Neuronal stem cell (in vitro differentiated cells): ENCODE measurements at regions not wholly inside any gene's neighbourhood (a gene's known extent, or its start where the extent isn't known, plus 50 kb on each side); places are given as distances from the start of the nearest gene placed in this dataset.
A peak's percentile ranks its signal among the peaks of the same experiment; 100 is the strongest.

ENCODE experiments used
- DNase-seq: peaks from one replicate; pipeline ENCODE4 v3.0.0-alpha.2; 2013; ENCODE audit warnings: low spot score
- H2AFZ ChIP-seq: one replicate; pipeline ENCODE4 v1.6.1; 2013; ENCODE audit warnings: mild to moderate bottlenecking, low read length, inconsistent platforms
- H2AK5ac ChIP-seq: 2 replicates; pipeline ENCODE4 v1.6.1; 2013; ENCODE audit warnings: low read depth, mild to moderate bottlenecking, inconsistent platforms, low read length, moderate library complexity, mixed read lengths
- H2BK120ac ChIP-seq: 2 replicates; pipeline ENCODE4 v1.6.1; 2013; ENCODE audit warnings: low read depth, mild to moderate bottlenecking, inconsistent platforms, low read length, moderate library complexity, mixed read lengths
- H2BK12ac ChIP-seq: one replicate; pipeline ENCODE4 v1.6.1; 2013; ENCODE audit warnings: low read length, inconsistent platforms
- H2BK15ac ChIP-seq: 2 replicates; pipeline ENCODE4 v1.6.1; 2013; ENCODE audit warnings: mild to moderate bottlenecking, low read length, inconsistent platforms, mixed read lengths
- H2BK5ac ChIP-seq: one replicate; pipeline ENCODE4 v1.6.1; 2013; ENCODE audit warnings: inconsistent platforms, mild to moderate bottlenecking, low read length, moderate library complexity
- H3K14ac ChIP-seq: one replicate; pipeline ENCODE4 v1.6.1; 2013; ENCODE audit warnings: low read length, inconsistent platforms
- H3K18ac ChIP-seq: 2 replicates; pipeline ENCODE4 v1.6.1; 2013; ENCODE audit warnings: low read length, inconsistent platforms
- H3K23ac ChIP-seq: 2 replicates; pipeline ENCODE4 v1.6.1; 2013; ENCODE audit warnings: low read depth, mild to moderate bottlenecking, mixed read lengths, low read length, inconsistent platforms; ENCODE audit not compliant: poor library complexity
- H3K27ac ChIP-seq: replicated peaks from 3 replicates; pipeline ENCODE4 v1.5.1; 2013; ENCODE audit warnings: low read length, inconsistent platforms
- H3K27me3 ChIP-seq, 3 experiments: 2 replicates each; pipeline ENCODE4 v1.6.1; 2013; ENCODE audit warnings: low read length in 3 of 3, mild to moderate bottlenecking in 2 of 3, inconsistent platforms in 1 of 3, low read depth in 1 of 3, mixed read lengths in 1 of 3, moderate library complexity in 1 of 3; ENCODE audit not compliant: control insufficient read depth in 3 of 3, insufficient read depth in 3 of 3
- H3K36me3 ChIP-seq, 2 donors: replicated peaks in 1 of 2; 2 replicates each; pipeline ENCODE4 v1.6.1; 2013; ENCODE audit warnings: low read length in 2 of 2; ENCODE audit not compliant: control insufficient read depth in 2 of 2, insufficient read depth in 2 of 2
- H3K4ac ChIP-seq: 2 replicates; pipeline ENCODE4 v1.6.1; 2013; ENCODE audit warnings: inconsistent platforms, mild to moderate bottlenecking, low read length, moderate library complexity
- H3K4me1 ChIP-seq, 2 donors: 1 replicate in 1 of 2; 2 replicates in 1 of 2; pipeline ENCODE4 v1.6.1; 2013; ENCODE audit warnings: low read length in 2 of 2, low read depth in 1 of 2; ENCODE audit not compliant: control insufficient read depth in 2 of 2, insufficient read depth in 1 of 2
- H3K4me2 ChIP-seq: one replicate; pipeline ENCODE4 v1.6.1; 2013; ENCODE audit warnings: mild to moderate bottlenecking, low read length, inconsistent platforms; ENCODE audit not compliant: insufficient read depth, poor library complexity, severe bottlenecking
- H3K4me3 ChIP-seq, 2 donors: 2 replicates each; pipeline ENCODE4 v1.5.1; 2013; ENCODE audit warnings: low read length in 2 of 2, mild to moderate bottlenecking in 2 of 2, inconsistent platforms in 1 of 2, moderate library complexity in 1 of 2
- H3K79me1 ChIP-seq: one replicate; pipeline ENCODE4 v1.6.1; 2013; ENCODE audit warnings: low read depth, mild to moderate bottlenecking, inconsistent platforms, low read length, moderate library complexity
- H3K9ac ChIP-seq: one replicate; pipeline ENCODE4 v1.6.1; 2013; ENCODE audit warnings: mild to moderate bottlenecking, low read depth, low read length, inconsistent platforms; ENCODE audit not compliant: poor library complexity
- H3K9me3 ChIP-seq, 2 donors: replicated peaks in 1 of 2; 2 replicates each; pipeline versions ENCODE3 to v1.6.1; 2013; ENCODE audit warnings: low read length in 2 of 2, mild to moderate bottlenecking in 2 of 2, inconsistent platforms in 1 of 2, low read depth in 1 of 2, mixed read lengths in 1 of 2, moderate library complexity in 1 of 2; ENCODE audit not compliant: control insufficient read depth in 2 of 2, insufficient read depth in 1 of 2
- H4K8ac ChIP-seq: one replicate; pipeline ENCODE4 v1.6.1; 2013; ENCODE audit warnings: low read depth, mild to moderate bottlenecking, inconsistent platforms, low read length, moderate library complexity
- H4K91ac ChIP-seq: one replicate; pipeline ENCODE4 v1.6.1; 2013; ENCODE audit warnings: low read length, low read depth, mild to moderate bottlenecking, inconsistent platforms; ENCODE audit not compliant: poor library complexity
- WGBS, 2 donors: extraction: QIAGEN DNeasy Blood & Tissue Kit; methylation state at CpG; one replicate each; pipeline ENCODE4 v1.1.7; 2013; ENCODE audit warnings: missing lambda C conversion rate in 2 of 2, mixed read lengths in 1 of 2; ENCODE audit not compliant: insufficient read length in 2 of 2, insufficient replicate concordance in 1 of 2; ENCODE audit errors: extremely low coverage in 2 of 2; 5-methylcytosine and 5-hydroxymethylcytosine counted together

- Histone ChIP-seq H2BK120ac (no peak overlapping the region), H3K27me3 (no peaks in the 10 kb centered on the region), H2AFZ (no peak overlapping the region), H4K8ac (no peak overlapping the region), H3K14ac (no peak overlapping the region), H3K18ac (no peak overlapping the region), H3K4ac (no peak overlapping the region), H2BK15ac (no peak overlapping the region), H4K91ac (no peak overlapping the region), H3K79me1 (no peaks in the 10 kb centered on the region), H3K4me2 (no peak overlapping the region), H3K36me3 (no peaks in the 10 kb centered on the region), H3K23ac (no peak overlapping the region), H3K27ac (no peak overlapping the region), H2AK5ac (no peak overlapping the region), H2BK5ac (no peak overlapping the region), H3K9ac (no peak overlapping the region), H3K4me3 (no peak overlapping the region), H3K9me3 (no peaks in the 10 kb centered on the region), H3K4me1 (no peaks in the 10 kb centered on the region), H2BK12ac (no peak overlapping the region)
- no peak for DNase-seq
- WGBS, 2 donors, result no CpG with 5 or more reads among the region's 2 CpGs
Measured at GRCh38 chr18:30298769-30299168, 743.8 kb downstream of the DSC3 start.

DNA sequence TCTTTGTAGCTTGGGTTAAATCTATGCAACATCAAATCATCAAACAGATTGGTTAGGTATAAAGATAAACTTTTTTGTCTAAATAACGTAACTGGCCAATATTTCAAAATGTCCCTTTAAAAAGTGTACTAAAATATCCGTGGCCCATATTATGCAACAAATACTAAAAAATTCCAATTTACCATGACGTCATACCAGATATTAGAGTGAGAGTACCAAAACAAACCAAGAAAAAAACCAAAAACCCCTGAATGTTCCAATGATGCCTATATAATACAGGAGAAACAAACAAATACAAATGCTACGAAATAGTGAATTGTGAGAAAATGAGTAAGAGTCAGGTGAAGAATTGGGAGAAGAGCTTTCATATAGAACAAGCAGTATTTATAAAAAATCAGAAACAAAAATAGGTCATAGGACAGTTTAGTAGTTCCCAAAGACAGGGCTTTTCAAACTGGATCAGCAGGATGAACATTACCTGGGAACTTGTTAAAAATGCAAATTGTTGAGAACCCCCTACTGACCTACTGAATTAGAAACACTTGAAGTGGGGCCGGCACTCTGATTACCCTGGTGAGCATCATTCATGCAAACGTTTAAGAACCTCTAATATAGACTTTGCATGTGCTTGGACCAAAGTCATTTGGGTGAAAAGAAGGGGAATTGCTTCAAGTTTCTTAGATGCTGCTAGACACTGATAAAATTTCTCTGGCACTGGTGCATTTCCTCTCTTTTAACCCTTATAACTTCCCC is 753.7 kb downstream of the DSC3 start:
- no peaks in the 10 kb centered on the region for H3K79me1 ChIP-seq
- H4K8ac ChIP-seq, result no peak overlapping the region
- H3K4me2 ChIP-seq, result no peak overlapping the region
- no peak overlapping the region for H2BK120ac ChIP-seq
- no peak overlapping the region for H3K18ac ChIP-seq
- H4K91ac ChIP-seq, result no peak overlapping the region
- H3K23ac ChIP-seq, result no peak overlapping the region
- H2BK15ac ChIP-seq, result no peak overlapping the region
- no peak overlapping the region for H3K14ac ChIP-seq
- no peaks in the 10 kb centered on the region for H3K9me3 ChIP-seq
- H3K27ac ChIP-seq, result no peak overlapping the region
- no peak overlapping the region for H2AK5ac ChIP-seq
- no peak overlapping the region for H2AFZ ChIP-seq
- no peak overlapping the region for H3K4ac ChIP-seq
- WGBS, 2 donors, result no CpG with 5 or more reads among the region's 6 CpGs
- H3K27me3 ChIP-seq, result no peaks in the 10 kb centered on the region
- H3K4me3 ChIP-seq, result no peak overlapping the region
- no peak for DNase-seq
- no peaks in the 10 kb centered on the region for H3K36me3 ChIP-seq
- no peak overlapping the region for H3K9ac ChIP-seq
- H2BK5ac ChIP-seq, result no peak overlapping the region
- H2BK12ac ChIP-seq, result no peak overlapping the region
- no peaks in the 10 kb centered on the region for H3K4me1 ChIP-seq

GRCh38 chr18:30280861-30281470 is 761.6 kb downstream of the DSC3 start:
- Histone ChIP-seq H3K4me3 (no peak overlapping the region), H2BK12ac (no peak overlapping the region), H3K9me3 (no peaks in the 10 kb centered on the region), H3K23ac (no peak overlapping the region), H3K27ac (no peak overlapping the region), H2AFZ (no peak overlapping the region), H2BK120ac (no peak overlapping the region), H3K9ac (no peak overlapping the region), H3K14ac (no peak overlapping the region), H3K79me1 (no peaks in the 10 kb centered on the region), H4K8ac (no peak overlapping the region), H2BK5ac (no peak overlapping the region), H2AK5ac (no peak overlapping the region), H2BK15ac (no peak overlapping the region), H4K91ac (no peak overlapping the region), H3K27me3 (no peaks in the 10 kb centered on the region), H3K18ac (no peak overlapping the region), H3K4ac (no peak overlapping the region), H3K36me3 (no peaks in the 10 kb centered on the region), H3K4me1 (no peaks in the 10 kb centered on the region), H3K4me2 (no peak overlapping the region)
- no CpG with 5 or more reads among the region's 5 CpGs for WGBS, 2 donors
- DNase-seq, result peak; percentile 50

DNA sequence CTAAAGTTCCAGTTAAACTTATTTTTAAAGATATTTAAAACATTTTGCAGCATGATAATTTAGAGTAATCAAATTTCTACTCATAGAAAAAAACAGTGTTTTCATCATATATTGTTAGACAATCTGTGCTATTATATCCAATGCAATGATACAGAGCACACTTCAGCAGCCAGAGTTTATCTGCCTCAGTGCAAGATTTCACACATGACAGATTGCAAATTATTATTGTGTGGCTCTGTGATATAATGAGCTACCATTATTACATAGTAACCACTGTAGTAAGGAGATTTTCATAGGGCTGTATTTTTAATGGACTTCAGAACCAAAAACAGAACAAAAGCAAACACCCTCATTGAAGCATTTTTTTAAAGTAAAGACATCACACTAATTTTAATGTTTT is 762.4 kb downstream of the DSC3 start:
- Histone ChIP-seq H2BK120ac (no peak overlapping the region), H4K8ac (no peak overlapping the region), H2BK12ac (no peak overlapping the region), H3K4me1 (no peaks in the 10 kb centered on the region), H3K27me3 (no peaks in the 10 kb centered on the region), H2BK15ac (no peak overlapping the region), H3K14ac (no peak overlapping the region), H3K36me3 (no peaks in the 10 kb centered on the region), H3K18ac (no peak overlapping the region), H3K9ac (no peak overlapping the region), H3K79me1 (no peaks in the 10 kb centered on the region), H3K4ac (no peak overlapping the region), H2AFZ (no peak overlapping the region), H3K9me3 (no peaks in the 10 kb centered on the region), H3K4me2 (no peak overlapping the region), H3K23ac (no peak overlapping the region), H2BK5ac (no peak overlapping the region), H3K27ac (no peak overlapping the region), H4K91ac (no peak overlapping the region), H3K4me3 (no peak overlapping the region), H2AK5ac (no peak overlapping the region)
- no peak for DNase-seq
